HG03196 (cell line): ENCODE measurements at regions not wholly inside any gene's neighbourhood (a gene's known extent, or its start where the extent isn't known, plus 50 kb on each side); places are given as distances from the start of the nearest gene placed in this dataset.
"Not testable (repeated sequence)": the region's sequence is repeated elsewhere in the genome, so short reads cannot be mapped to it uniquely, and the experiment has no call there.

Source experiments
- ATAC-seq: cut with Tn5 transposase; IDR thresholded peaks from one replicate; pipeline ENCODE4 v1.9.1; 2021; ENCODE audit not compliant: unreplicated experiment

- ATAC-seq = peak; percentile 53
These were observed 51.6 kb upstream of the LYRM9 start for GRCh38 chr17:27944546-27945332.

GRCh38 chr17:27945333-27945616 lies 52.1 kb upstream of the LYRM9 start:
- peak; percentile 9 for ATAC-seq

GRCh38 chr17:27945953-27946352 lies 52.8 kb upstream of the LYRM9 start:
- no peak for ATAC-seq

- no peak for ATAC-seq
These were observed 53.3 kb upstream of the LYRM9 start for GRCh38 chr17:27946513-27946912.

DNA sequence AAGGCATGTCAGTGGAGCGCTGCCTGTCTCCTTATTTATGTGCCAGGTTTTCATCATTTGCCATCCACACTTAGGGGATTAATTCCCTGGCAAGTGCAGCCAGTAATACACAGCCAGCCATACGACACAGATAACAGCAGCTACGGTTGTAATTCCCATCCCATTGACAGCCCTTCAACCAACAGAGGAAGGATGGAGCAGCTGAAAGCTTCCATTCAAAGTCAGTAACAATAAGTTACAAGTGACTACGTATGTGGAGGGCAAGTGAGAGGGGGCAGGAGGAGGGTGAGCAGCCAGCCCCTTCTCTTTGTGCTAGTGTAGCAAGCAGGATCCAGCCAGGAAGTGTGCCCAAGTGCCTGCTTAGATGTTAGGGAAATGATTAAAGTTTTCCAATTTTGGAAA lies 53.8 kb upstream of the LYRM9 start:
- ATAC-seq = no peak

DNA sequence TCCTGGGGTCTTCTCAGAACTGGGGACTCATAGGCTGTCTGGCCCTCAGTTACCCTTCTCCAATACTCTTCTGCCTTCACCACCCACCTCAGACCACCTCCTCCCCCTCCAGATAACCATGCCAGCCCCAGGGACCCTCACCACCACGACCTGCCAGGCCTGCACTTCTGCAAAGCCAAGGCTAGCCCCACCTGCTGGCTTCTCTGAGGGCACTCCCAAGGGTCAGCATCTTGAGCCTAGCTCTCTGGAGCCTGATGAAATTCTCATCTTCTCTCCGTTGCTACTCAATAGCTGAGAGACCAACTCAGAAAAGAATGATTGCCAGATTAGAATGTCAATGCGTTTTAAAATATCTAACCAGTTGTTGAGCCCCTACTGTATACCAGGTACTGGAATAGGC lies 56.1 kb upstream of the LYRM9 start:
- no peak for ATAC-seq

DNA sequence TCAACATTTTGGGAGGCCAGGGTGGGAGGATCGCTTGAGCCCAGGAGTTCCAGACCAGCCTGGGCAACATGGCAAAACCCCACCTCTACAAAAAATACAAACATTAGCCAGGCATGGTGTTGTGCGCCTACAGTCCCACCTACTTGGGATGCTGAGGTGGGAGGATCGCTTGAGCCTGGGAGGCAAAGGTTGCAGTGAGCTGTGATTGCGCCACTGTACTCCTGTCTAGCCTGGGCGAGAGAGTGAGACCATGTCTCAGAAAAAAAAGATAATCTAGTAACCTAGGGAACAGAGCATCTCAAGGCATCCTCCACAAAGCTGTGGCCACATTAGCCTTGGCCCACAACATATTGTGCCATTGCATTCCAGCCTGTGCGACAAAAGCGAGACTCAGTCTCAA lies 57.1 kb upstream of the LYRM9 start:
- ATAC-seq = not testable (repeated sequence)

- no peak for ATAC-seq
These were observed 57.8 kb upstream of the LYRM9 start for GRCh38 chr17:27950995-27951394.

DNA sequence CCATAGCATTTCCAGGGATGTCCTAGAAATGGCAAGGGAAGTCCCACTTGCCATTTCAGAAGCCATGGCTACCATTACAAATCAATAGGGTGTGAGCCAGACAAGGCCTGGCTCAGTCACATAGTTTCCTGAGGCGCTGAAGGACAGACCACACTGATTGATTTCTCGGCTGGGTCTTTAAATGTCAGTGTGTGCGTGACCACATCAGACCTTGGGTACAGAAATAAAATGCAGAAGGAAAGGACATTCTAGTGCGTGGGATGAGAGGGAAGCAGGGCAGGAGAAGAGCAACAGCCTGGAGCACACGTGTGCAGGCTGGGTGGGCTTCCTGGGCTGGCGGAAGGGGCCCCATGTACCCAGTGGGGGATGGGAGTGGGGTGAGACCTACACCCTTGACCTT lies 58.7 kb upstream of the LYRM9 start:
- no peak for ATAC-seq

GRCh38 chr17:27952366-27952765 lies 59.2 kb upstream of the LYRM9 start:
- ATAC-seq = no peak

- no peak for ATAC-seq
These were observed 61.7 kb upstream of the LYRM9 start for GRCh38 chr17:27954548-27955495.

DNA sequence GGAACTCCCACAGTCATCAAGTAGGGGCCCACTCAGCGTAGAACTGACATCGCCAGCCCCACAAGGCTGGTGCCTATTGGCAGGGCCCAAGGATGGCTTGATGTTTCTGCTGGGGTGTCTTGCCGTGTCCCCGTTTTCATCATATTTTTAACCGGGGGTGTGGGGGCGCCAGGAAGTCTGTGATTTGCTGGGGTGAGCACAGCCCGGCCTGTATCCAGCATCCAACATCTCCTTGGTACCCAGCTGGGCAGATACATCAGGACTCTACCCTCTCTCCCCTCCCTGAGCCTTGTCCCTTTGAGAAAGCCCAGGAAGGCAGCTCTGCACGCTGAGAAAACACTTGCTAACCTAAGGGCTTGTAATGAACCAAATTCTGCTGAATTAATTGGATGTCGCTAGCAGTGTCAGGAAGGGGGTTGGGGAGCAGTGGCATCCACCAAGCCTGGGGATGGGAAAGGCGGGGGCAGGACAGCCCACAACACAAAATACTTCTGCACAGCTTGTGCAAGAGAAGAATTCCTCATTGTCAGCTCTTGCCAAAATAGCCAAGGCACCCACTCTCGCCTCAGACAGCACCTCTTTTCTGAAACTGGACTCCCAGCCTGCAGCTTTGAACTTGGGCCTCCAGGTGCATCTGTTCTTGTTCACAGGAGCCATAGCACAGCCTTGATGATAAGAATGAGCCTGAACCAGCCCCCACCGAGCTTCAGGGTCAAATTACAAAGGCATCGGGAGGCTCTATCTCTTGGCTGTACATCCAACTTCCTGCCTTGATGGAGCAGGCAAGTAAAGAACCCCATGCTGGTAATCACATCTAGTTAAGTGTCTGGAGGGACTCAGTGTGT lies 63.7 kb upstream of the LYRM9 start:
- ATAC-seq = no peak

- not testable (repeated sequence) for ATAC-seq
These were observed 64.3 kb upstream of the LYRM9 start for GRCh38 chr17:27957446-27957793.

GRCh38 chr17:27958708-27959381 lies 65.7 kb upstream of the LYRM9 start:
- ATAC-seq = no peak

GRCh38 chr17:27959382-27959709 lies 66.2 kb upstream of the LYRM9 start:
- no peak for ATAC-seq

- no peak for ATAC-seq
These were observed 67.2 kb upstream of the LYRM9 start for GRCh38 chr17:27960183-27960849.

GRCh38 chr17:27962581-27962980 lies 69.4 kb upstream of the LYRM9 start:
- not testable (repeated sequence) for ATAC-seq

GRCh38 chr17:27965224-27965623 lies 72.1 kb upstream of the LYRM9 start:
- no peak for ATAC-seq

- no peak for ATAC-seq
These were observed 74.2 kb upstream of the NLK start for GRCh38 chr17:27968206-27968732.

DNA sequence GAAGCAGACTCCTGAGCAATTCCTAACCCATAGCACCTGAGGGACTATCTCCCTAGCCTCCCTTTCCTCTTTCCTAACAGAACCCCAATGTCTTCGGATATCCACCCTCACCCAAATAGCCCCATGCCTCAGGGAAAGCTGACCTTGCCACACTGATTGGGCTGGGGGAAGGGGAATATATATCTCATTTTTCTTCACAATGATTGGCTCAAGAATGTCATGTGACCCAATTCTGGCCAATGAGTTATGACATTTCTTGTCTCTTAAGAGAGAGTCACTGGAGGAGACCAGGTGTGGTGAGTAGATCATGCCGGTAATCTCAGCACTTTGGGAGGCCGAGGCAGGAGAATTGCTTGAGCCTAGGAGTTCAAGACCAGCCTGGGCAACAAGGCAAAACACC lies 71.9 kb upstream of the NLK start:
- no peak for ATAC-seq
